ENCODE measurements at regions not wholly inside any gene's neighbourhood (a gene's known extent, or its start where the extent isn't known, plus 50 kb on each side); places are given as distances from the start of the nearest gene placed in this dataset.

DNA sequence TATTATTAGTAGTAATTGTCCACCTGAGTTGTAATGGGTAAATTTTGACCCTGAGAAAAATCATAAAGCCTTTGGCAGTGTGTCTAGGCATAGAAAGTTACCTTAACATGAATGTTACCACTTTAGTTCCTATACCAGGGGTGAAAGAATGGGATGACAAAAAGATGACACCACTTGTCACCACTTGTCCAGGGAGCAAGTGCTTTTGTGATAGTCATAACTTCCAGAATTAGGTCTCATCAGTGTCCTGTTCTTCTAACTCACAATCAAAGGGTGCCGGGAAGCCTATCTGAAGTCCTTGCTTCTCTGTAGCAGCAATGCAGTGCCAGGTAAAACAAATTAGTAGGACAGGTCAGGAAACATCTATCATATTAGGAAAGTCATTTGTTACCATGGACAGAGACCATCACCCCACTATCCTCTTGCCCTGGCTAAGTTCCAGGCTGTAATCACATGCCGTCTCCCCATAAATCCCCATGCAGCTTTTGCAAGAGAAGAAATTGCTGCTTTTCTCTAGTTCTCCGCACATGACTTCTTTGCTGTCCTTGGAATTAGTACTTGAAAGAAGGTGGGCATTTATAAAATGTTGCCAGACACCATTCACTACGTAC is 156.5 kb upstream of the SGCD start:
- Histone ChIP-seq H3K4me3 (no peak overlapping the region), H3K36me3 (no peaks in the 10 kb centered on the region), H3K27ac (no peak overlapping the region), H3K9me3 (no peaks in the 10 kb centered on the region), H3K4me1 (no peaks in the 10 kb centered on the region), H3K27me3 (no peaks in the 10 kb centered on the region)
- ATAC-seq (ENCODE audit: low FRiP score in 2 of 2) = peak in 1 of 2 donors; percentile 19
- TF ChIP-seq, protein P1, sequence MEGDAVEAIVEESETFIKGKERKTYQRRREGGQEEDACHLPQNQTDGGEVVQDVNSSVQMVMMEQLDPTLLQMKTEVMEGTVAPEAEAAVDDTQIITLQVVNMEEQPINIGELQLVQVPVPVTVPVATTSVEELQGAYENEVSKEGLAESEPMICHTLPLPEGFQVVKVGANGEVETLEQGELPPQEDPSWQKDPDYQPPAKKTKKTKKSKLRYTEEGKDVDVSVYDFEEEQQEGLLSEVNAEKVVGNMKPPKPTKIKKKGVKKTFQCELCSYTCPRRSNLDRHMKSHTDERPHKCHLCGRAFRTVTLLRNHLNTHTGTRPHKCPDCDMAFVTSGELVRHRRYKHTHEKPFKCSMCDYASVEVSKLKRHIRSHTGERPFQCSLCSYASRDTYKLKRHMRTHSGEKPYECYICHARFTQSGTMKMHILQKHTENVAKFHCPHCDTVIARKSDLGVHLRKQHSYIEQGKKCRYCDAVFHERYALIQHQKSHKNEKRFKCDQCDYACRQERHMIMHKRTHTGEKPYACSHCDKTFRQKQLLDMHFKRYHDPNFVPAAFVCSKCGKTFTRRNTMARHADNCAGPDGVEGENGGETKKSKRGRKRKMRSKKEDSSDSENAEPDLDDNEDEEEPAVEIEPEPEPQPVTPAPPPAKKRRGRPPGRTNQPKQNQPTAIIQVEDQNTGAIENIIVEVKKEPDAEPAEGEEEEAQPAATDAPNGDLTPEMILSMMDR (IDR thresholded peaks at IDR 0.05) = no peak
- TF ChIP-seq POLR2A (IDR thresholded peaks at IDR 0.05) (no peak), EP300 (IDR thresholded peaks at IDR 0.05) (no peak), POLR2AphosphoS5 (IDR thresholded peaks at IDR 0.05) (no peak)
- WGBS, 2 donors = 86 to 87% methylated on average over 4 of the region's 4 CpGs
- DNase-seq = no peak

DNA sequence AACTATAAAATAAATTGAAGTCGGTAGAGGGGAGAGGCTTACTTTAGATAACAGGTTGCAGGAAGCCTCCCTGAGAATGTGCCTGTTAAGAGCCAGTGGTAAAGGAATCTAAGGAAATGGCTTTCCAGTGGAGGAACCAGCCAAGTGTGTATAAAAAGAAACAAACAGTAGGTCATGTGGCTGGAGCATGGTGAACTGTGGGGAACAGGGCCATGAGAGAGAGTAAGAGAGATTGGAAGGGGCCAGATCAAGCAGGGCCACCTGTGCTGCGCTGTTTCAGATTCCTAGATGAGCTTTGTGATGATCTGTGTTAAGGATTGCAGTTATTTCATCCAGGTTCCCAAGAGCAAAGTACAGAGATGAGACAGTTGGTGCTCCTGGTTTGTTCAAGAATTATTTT is 152.7 kb upstream of the SGCD start:
- Histone ChIP-seq H3K4me3 (no peak overlapping the region), H3K27me3 (no peaks in the 10 kb centered on the region), H3K4me1 (no peaks in the 10 kb centered on the region), H3K9me3 (no peaks in the 10 kb centered on the region), H3K27ac (no peak overlapping the region), H3K36me3 (no peaks in the 10 kb centered on the region)
- DNase-seq (no peak), ATAC-seq (ENCODE audit: low FRiP score in 2 of 2) (no peak)
- TF ChIP-seq POLR2A (IDR thresholded peaks at IDR 0.05) (no peak), POLR2AphosphoS5 (IDR thresholded peaks at IDR 0.05) (no peak), EP300 (IDR thresholded peaks at IDR 0.05) (no peak)
- TF ChIP-seq, protein P1 (IDR thresholded peaks at IDR 0.05) = no peak
- 57 to 64% methylated on average over 2 of the region's 2 CpGs for WGBS, 2 donors

DNA sequence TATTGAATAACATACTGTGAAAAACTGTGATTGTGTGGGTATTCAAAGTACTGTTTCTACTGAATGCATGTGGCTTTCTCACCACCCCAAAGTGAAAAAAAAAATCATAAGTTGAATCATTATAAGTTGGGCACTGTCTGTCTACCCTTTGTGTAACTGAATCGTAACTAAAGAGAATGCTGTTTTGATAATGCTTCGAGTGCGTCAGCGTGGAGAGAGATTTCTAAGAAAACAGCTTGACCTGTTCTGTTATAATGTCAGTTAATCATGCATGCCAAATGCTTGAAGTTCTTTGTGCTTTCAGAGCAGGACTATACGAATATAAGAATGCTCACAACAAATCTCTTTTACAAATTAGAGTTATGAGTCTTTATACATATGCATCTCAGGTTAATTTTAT is 148.8 kb upstream of the SGCD start:
- no peak for ATAC-seq (ENCODE audit: low FRiP score in 2 of 2)
- TF ChIP-seq, protein P1 (IDR thresholded peaks at IDR 0.05) = no peak
- WGBS, 2 donors = 74 to 75% methylated on average over 5 of the region's 5 CpGs
- Histone ChIP-seq H3K9me3 (no peaks in the 10 kb centered on the region), H3K4me3 (no peak overlapping the region), H3K4me1 (no peaks in the 10 kb centered on the region), H3K27ac (no peak overlapping the region), H3K36me3 (no peaks in the 10 kb centered on the region), H3K27me3 (no peaks in the 10 kb centered on the region)
- DNase-seq = no peak

DNA sequence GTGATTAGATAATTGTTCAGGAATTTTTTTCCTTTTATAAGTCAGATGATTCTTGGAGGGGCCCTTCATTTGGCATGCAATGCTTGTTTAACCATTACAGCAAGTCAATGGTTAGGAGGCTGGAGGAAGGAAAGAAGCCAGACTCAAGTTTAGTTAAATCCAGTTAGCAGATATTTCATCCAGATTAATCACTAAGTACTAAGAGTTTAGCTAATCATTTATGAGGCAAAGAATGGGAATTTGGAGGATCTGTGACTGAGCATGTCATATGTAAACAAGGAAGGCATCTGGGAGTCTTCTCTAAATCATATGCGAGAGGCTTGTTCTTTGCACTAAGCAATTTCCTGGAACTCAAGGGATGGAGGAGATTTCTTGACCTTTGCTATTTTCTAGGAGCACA is 145.3 kb upstream of the SGCD start:
- H3K36me3 ChIP-seq = no peaks in the 10 kb centered on the region
- DNase-seq (no peak), ATAC-seq (ENCODE audit: low FRiP score in 2 of 2) (no peak)
- no peaks in the 10 kb centered on the region for H3K4me1 ChIP-seq
- TF ChIP-seq POLR2AphosphoS5 (IDR thresholded peaks at IDR 0.05) (no peak), POLR2A (IDR thresholded peaks at IDR 0.05) (no peak), EP300 (IDR thresholded peaks at IDR 0.05) (no peak)
- TF ChIP-seq, protein P1 (IDR thresholded peaks at IDR 0.05) = no peak
- no peaks in the 10 kb centered on the region for H3K27me3 ChIP-seq
- H3K9me3 ChIP-seq = no peaks in the 10 kb centered on the region
- no peak overlapping the region for H3K4me3 ChIP-seq
- H3K27ac ChIP-seq = no peak overlapping the region
- 71 to 83% methylated on average over 1 of the region's 1 CpG for WGBS, 2 donors

DNA sequence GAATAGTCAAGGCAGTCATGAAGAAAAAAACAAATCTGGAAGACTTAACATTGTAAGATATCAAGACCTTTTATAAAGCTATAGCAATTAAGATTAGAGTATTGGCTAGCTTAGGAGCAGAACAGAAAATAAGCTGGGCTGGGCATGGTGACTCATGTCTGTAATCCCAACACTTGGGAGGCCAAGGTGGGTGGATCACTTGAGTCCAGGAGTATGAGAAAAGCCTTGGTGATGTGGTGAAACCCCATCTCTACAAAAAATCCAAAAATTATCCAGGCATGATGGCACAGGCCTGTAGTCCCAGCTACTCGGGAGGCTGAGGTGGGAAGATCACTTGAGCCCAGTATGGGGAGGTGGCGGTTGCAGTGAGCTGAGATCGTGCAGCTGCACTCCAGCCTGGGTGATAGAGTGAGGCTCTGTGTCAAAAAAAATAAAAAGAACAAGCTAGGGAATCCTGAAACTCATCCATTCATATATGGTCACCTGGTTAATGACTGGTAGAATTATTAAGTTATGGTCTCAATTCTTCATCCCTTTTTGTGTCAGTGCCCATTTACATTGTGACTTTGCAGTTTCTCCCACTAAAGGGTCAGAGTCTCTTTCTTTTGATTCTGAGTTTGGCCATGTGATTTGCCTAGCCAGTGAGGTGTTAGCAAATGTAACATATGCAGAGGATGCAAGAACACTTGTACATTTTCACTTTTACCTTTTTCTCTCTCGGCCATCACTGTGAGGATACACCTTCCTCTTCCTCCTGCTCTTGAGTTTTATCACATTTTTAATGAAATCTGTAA is 144.6 kb upstream of the SGCD start:
- no peaks in the 10 kb centered on the region for H3K36me3 ChIP-seq
- no peak for DNase-seq
- H3K4me1 ChIP-seq = no peaks in the 10 kb centered on the region
- TF ChIP-seq POLR2AphosphoS5 (IDR thresholded peaks at IDR 0.05) (no peak), POLR2A (IDR thresholded peaks at IDR 0.05) (no peak), EP300 (IDR thresholded peaks at IDR 0.05) (no peak)
- TF ChIP-seq, protein P1 (IDR thresholded peaks at IDR 0.05) = no peak
- H3K27me3 ChIP-seq = no peaks in the 10 kb centered on the region
- H3K4me3 ChIP-seq = no peak overlapping the region
- 80 to 91% methylated on average over 4 of the region's 4 CpGs for WGBS, 2 donors
- H3K27ac ChIP-seq = no peak overlapping the region
- H3K9me3 ChIP-seq = no peaks in the 10 kb centered on the region
- no peak for ATAC-seq (ENCODE audit: low FRiP score in 2 of 2)
